ENCODE measurements at regions not wholly inside any gene's neighbourhood (a gene's known extent, or its start where the extent isn't known, plus 50 kb on each side); places are given as distances from the start of the nearest gene placed in this dataset.

DNA sequence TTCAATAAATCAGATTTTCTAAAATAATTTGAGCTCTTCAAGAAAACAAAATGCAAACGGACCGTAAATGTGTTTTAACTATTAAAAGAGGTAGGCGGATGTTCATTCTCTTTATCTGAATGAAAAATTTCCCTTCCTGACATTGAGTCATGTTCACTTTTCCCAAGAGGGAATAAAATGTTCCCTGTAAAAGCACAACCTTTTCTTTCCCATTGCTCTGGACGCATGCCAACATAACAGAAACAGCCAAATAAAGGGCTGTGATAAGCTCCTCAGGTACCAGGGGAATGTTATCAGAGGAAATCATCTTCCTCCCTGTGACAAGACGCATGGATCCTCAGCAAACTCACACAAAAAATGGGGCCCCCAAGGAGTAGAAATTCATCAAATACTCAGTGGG lies 251.8 kb downstream of the MTERF1 start:
- TF ChIP-seq CTCF (IDR thresholded peaks at IDR 0.05): no peak
- no peak for TF ChIP-seq POLR2A (IDR thresholded peaks at IDR 0.05)

All from suprapubic skin (tissue), 3 donors.